Gastroesophageal sphincter (tissue), 3 donors: ENCODE measurements at regions not wholly inside any gene's neighbourhood (a gene's known extent, or its start where the extent isn't known, plus 50 kb on each side); places are given as distances from the start of the nearest gene placed in this dataset.

Experiments used
- POLR2A ChIP-seq, 2 donors: fragments of 450-650 bp; IDR thresholded peaks; one replicate each; pipeline ENCODE4 v1.6.1; 2017; ENCODE audit warnings: antibody characterized with exemption in 2 of 2, mild to moderate bottlenecking in 2 of 2, moderate library complexity in 1 of 2
- POLR2AphosphoS5 ChIP-seq: sonication (generic); formaldehyde crosslinking; IDR thresholded peaks from one replicate; pipeline ENCODE4 v1.6.1; 2017; ENCODE audit warnings: antibody characterized with exemption
- TF ChIP-seq, protein P1 (sequence below), 4 experiments: fragments of 200-600 bp in 2 of 4; fragments of 450-650 bp in 2 of 4; sonication (generic) in 1 of 4; IDR thresholded peaks; one replicate each; pipeline ENCODE4 v1.5.1; 2017 to 2019; ENCODE audit warnings: antibody characterized with exemption in 4 of 4, mild to moderate bottlenecking in 2 of 4, moderate library complexity in 2 of 4

GRCh38 chr2:180122874-180123273, 115.8 kb upstream of the CWC22 start:
- TF ChIP-seq POLR2A (IDR thresholded peaks at IDR 0.05) (no peak), POLR2AphosphoS5 (no peak)
- TF ChIP-seq, protein P1, sequence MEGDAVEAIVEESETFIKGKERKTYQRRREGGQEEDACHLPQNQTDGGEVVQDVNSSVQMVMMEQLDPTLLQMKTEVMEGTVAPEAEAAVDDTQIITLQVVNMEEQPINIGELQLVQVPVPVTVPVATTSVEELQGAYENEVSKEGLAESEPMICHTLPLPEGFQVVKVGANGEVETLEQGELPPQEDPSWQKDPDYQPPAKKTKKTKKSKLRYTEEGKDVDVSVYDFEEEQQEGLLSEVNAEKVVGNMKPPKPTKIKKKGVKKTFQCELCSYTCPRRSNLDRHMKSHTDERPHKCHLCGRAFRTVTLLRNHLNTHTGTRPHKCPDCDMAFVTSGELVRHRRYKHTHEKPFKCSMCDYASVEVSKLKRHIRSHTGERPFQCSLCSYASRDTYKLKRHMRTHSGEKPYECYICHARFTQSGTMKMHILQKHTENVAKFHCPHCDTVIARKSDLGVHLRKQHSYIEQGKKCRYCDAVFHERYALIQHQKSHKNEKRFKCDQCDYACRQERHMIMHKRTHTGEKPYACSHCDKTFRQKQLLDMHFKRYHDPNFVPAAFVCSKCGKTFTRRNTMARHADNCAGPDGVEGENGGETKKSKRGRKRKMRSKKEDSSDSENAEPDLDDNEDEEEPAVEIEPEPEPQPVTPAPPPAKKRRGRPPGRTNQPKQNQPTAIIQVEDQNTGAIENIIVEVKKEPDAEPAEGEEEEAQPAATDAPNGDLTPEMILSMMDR (IDR thresholded peaks at IDR 0.05): no peak
